GM12865 (cell line): ENCODE measurements at regions not wholly inside any gene's neighbourhood (a gene's known extent, or its start where the extent isn't known, plus 50 kb on each side); places are given as distances from the start of the nearest gene placed in this dataset.

Experiments
- DNase-seq: peaks from one replicate; pipeline ENCODE4 v3.0.0; 2010; ENCODE audit warnings: low read depth
- H3K4me3 ChIP-seq: 2 replicates; pipeline ENCODE4 v1.5.1; 2011; ENCODE audit warnings: mild to moderate bottlenecking, low read depth, low read length, control low read depth
- TF ChIP-seq, protein P1 (sequence below): IDR thresholded peaks from 2 replicates; pipeline ENCODE4 v1.5.1; 2011; ENCODE audit warnings: low read length, control low read depth, low read depth, inconsistent platforms; ENCODE audit not compliant: insufficient read depth; ENCODE audit errors: missing control alignments

DNA sequence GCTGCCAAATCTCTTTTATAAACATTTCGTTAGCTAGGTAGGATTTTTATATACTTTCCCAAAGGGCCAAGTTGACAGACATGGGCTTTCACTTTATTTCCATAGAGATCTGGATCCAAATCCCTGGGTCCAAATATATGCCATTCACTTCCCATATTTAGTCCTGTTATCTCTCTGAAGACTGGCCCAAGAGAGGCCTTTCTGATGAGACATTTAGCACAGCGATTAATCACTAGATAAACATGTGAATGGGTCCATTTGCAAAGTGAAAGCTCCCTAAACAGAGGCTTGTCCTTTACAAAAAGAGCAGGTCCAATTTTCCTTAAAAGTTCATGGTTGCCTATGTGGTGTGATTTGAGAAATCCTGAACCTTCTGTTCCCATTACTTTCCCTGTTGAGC is 132.6 kb downstream of the TRMT11 start:
- H3K4me3 ChIP-seq, result no peak overlapping the region
- TF ChIP-seq, protein P1, sequence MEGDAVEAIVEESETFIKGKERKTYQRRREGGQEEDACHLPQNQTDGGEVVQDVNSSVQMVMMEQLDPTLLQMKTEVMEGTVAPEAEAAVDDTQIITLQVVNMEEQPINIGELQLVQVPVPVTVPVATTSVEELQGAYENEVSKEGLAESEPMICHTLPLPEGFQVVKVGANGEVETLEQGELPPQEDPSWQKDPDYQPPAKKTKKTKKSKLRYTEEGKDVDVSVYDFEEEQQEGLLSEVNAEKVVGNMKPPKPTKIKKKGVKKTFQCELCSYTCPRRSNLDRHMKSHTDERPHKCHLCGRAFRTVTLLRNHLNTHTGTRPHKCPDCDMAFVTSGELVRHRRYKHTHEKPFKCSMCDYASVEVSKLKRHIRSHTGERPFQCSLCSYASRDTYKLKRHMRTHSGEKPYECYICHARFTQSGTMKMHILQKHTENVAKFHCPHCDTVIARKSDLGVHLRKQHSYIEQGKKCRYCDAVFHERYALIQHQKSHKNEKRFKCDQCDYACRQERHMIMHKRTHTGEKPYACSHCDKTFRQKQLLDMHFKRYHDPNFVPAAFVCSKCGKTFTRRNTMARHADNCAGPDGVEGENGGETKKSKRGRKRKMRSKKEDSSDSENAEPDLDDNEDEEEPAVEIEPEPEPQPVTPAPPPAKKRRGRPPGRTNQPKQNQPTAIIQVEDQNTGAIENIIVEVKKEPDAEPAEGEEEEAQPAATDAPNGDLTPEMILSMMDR, result no peak
- DNase-seq, result no peak

DNA sequence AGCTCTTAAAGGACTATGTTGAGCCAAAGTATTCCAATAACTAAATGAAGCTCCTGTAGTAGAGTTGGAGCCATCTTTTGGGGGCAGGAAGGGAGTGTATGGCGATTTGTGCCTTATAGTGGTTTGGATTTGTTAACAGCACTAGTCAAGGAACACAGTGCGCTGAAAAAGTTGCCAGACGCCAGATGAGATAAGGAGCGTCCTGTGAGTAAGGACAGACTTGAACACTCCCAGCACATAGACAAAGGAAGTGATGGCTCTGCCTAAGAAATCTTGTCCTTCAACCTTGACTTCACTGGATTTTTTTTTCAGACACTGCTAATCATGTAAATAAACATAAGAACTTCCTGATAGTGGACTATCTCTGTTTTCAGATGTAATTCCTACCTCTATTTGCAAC is 136.9 kb downstream of the TRMT11 start:
- H3K4me3 ChIP-seq, result no peak overlapping the region
- TF ChIP-seq, protein P1, result no peak
- no peak for DNase-seq

DNA sequence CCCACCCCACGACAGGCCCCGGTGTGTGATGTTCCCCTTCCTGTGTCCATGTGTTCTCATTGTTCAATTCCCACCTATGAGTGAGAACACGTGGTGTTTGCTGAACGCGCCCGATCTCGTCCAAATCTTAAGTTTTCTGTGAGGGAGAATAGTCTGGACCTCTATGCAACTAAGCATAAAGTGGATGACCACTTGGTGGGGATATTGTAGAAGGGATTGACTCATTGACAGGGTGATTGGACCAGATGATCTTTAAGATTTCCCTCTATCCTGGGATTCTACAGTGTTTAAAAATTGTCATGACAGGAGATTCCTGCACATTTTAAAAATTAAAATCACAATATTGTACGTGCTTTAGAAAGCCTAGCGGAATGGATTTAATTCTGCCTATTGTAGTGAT is 141.3 kb downstream of the TRMT11 start:
- H3K4me3 ChIP-seq, result no peak overlapping the region
- TF ChIP-seq, protein P1, result no peak
- DNase-seq, result no peak

GRCh38 chr6:126131246-126131645 is 144.9 kb downstream of the TRMT11 start:
- DNase-seq, result no peak
- no peak overlapping the region for H3K4me3 ChIP-seq
- TF ChIP-seq, protein P1, result no peak

- TF ChIP-seq, protein P1, result no peak
- no peak overlapping the region for H3K4me3 ChIP-seq
- no peak for DNase-seq
These were observed 147.6 kb downstream of the TRMT11 start for GRCh38 chr6:126133984-126134383.

- H3K4me3 ChIP-seq, result no peak overlapping the region
- TF ChIP-seq, protein P1, result no peak
- no peak for DNase-seq
These were observed 148.2 kb downstream of the TRMT11 start for GRCh38 chr6:126134491-126134890.

GRCh38 chr6:126140015-126140414 is 153.7 kb downstream of the TRMT11 start:
- H3K4me3 ChIP-seq, result no peak overlapping the region
- no peak for DNase-seq
- TF ChIP-seq, protein P1, result no peak
